ENCODE measurements at regions not wholly inside any gene's neighbourhood (a gene's known extent, or its start where the extent isn't known, plus 50 kb on each side); places are given as distances from the start of the nearest gene placed in this dataset.

DNA sequence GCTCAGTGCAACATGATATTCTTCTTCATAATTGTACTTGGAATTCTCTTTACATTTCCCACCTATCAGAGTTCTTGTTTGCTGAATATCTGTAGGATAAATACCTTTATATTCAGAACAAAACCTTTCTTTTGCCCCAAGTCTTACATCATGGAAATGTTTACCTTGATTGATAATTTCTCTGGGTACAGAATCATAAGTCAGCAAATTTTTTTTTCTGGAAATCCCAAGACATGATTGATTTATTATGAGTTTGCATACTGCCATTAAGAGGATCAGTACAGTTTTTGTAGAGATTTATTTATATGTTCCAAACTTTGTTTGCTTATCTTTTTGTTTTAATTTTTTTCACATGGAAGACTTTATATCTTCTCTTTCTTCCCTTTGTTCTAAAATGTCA, 699.8 kb upstream of the KIF2B start:
- dilution Hi-C loops (cut with HindIII; ENCODE audit: low sequenced_read_pairs, unreplicated experiment) = no loop called here
- ChIA-PET POLR2A (ENCODE audit: unreplicated experiment) (no interaction called here), CTCF (no interaction called here)
- no peak overlapping the region for H4K5ac ChIP-seq (ENCODE audit: low read depth, low read length)
- in situ Hi-C loops (cut with MboI; ENCODE audit: low sequenced_read_pairs) = no loop called here
- H3K27me3 ChIP-seq (ENCODE audit: control insufficient read depth, insufficient read depth, low read length) = no peaks in the 10 kb centered on the region
- H3K4me3 ChIP-seq (ENCODE audit: insufficient read depth, low read depth, low read length) = no peak overlapping the region
- intact Hi-C loops (cut with micrococcal nuclease) = no loop called here
- no peak overlapping the region for H3K4me2 ChIP-seq (ENCODE audit: low read depth, low read length)
- no peak overlapping the region for H3K14ac ChIP-seq (replicated peaks; ENCODE audit: low read depth, low read length)
- no peak overlapping the region for H2BK5ac ChIP-seq (ENCODE audit: low read depth, low read length, poor library complexity, severe bottlenecking)
- no peak for TF ChIP-seq MAFK (IDR thresholded peaks at IDR 0.05; ENCODE audit: low read depth, low read length)
- no TSS peak for BruUV-seq (replicated peaks)
- H2BK15ac ChIP-seq (ENCODE audit: low read depth, low read length) = no peak overlapping the region
- H2BK20ac ChIP-seq (ENCODE audit: low read depth, low read length) = no peak overlapping the region
- no peaks in the 10 kb centered on the region for H3K9me1 ChIP-seq (ENCODE audit: insufficient read depth, low read length)
- no peak overlapping the region for H3K18ac ChIP-seq (ENCODE audit: low read depth, low read length)
- H3K27ac ChIP-seq (ENCODE audit: insufficient read depth, low read length) = no peak overlapping the region
- H4K20me1 ChIP-seq (ENCODE audit: insufficient read depth, low read length) = no peaks in the 10 kb centered on the region
- no peak overlapping the region for H2AK5ac ChIP-seq (ENCODE audit: low read depth, low read length)
- H2AK9ac ChIP-seq (replicated peaks; ENCODE audit: low read depth, low read length, poor library complexity) = no peak overlapping the region
- no peaks in the 10 kb centered on the region for H3K79me1 ChIP-seq (ENCODE audit: low read depth in 1 of 2, low read length in 2 of 2)
- no peaks in the 10 kb centered on the region for H3K36me3 ChIP-seq (ENCODE audit: control insufficient read depth, insufficient read depth, low read length)
- no peaks in the 10 kb centered on the region; the same call in 1 of the 2 replicates for H3K9me3 ChIP-seq (ENCODE audit: control insufficient read depth, insufficient read depth, low read length)
- no peak overlapping the region for H4K91ac ChIP-seq (ENCODE audit: insufficient read depth, low read depth, low read length)
- no peaks in the 10 kb centered on the region for H3K4me1 ChIP-seq (ENCODE audit: control insufficient read depth, insufficient read depth, low read length)
- H3K9ac ChIP-seq (ENCODE audit: low read depth, low read length) = no peak overlapping the region
- no peak overlapping the region for H3K56ac ChIP-seq (ENCODE audit: extremely low read depth, insufficient read depth, low read length)
- no peak overlapping the region for H4K8ac ChIP-seq (ENCODE audit: low read depth in 2 of 2, low read length in 2 of 2)
- H2BK120ac ChIP-seq (ENCODE audit: low read depth, low read length) = no peak overlapping the region
- no peak for ATAC-seq (ENCODE audit: low read depth)
- H3K4ac ChIP-seq (ENCODE audit: low read depth, low read length) = no peak overlapping the region
- no peak overlapping the region for H3K23ac ChIP-seq (ENCODE audit: low read depth, low read length)
- no peak overlapping the region for H2AFZ ChIP-seq (replicated peaks; ENCODE audit: low read length, poor library complexity)
- DNase-seq = no peak

Data from IMR-90 (cell line).